ENCODE measurements at regions not wholly inside any gene's neighbourhood (a gene's known extent, or its start where the extent isn't known, plus 50 kb on each side); places are given as distances from the start of the nearest gene placed in this dataset.

GRCh38 chr7:85749696-85750453 is 563.0 kb upstream of the SEMA3D start:
- no peak overlapping the region for H3K9ac ChIP-seq
- no peak overlapping the region for H3K4me2 ChIP-seq
- H3K4me3 ChIP-seq (IDR thresholded peaks at IDR 0.05; ENCODE audit: insufficient read depth, low read depth, low read length): no peak overlapping the region
- no peaks in the 10 kb centered on the region for H3K79me2 ChIP-seq (ENCODE audit: insufficient read depth, low read depth)
- TF ChIP-seq CTCF (conservative IDR thresholded peaks at IDR 0.05; ENCODE audit: low read depth, low read length): no peak
- no peak overlapping the region for H3K27ac ChIP-seq
- H3K36me3 ChIP-seq (ENCODE audit: insufficient read depth): no peaks in the 10 kb centered on the region
- no peaks in the 10 kb centered on the region for H4K20me1 ChIP-seq (ENCODE audit: insufficient read depth)
- no peaks in the 10 kb centered on the region for H3K4me1 ChIP-seq (ENCODE audit: low read depth, poor library complexity, severe bottlenecking)
- H2AFZ ChIP-seq (ENCODE audit: low read depth): no peak overlapping the region
- H3K27me3 ChIP-seq (ENCODE audit: insufficient read depth, low read depth): no peaks in the 10 kb centered on the region

- no peaks in the 10 kb centered on the region for H3K79me2 ChIP-seq (ENCODE audit: insufficient read depth, low read depth)
- no peaks in the 10 kb centered on the region for H3K36me3 ChIP-seq (ENCODE audit: insufficient read depth)
- H3K27ac ChIP-seq: no peak overlapping the region
- no peak overlapping the region for H3K4me3 ChIP-seq (IDR thresholded peaks at IDR 0.05; ENCODE audit: insufficient read depth, low read depth, low read length)
- no peak for TF ChIP-seq CTCF (conservative IDR thresholded peaks at IDR 0.05; ENCODE audit: low read depth, low read length)
- no peak overlapping the region for H3K4me2 ChIP-seq
- no peak overlapping the region for H3K9ac ChIP-seq
- no peaks in the 10 kb centered on the region for H3K4me1 ChIP-seq (ENCODE audit: low read depth, poor library complexity, severe bottlenecking)
- H4K20me1 ChIP-seq (ENCODE audit: insufficient read depth): no peaks in the 10 kb centered on the region
- no peak overlapping the region for H2AFZ ChIP-seq (ENCODE audit: low read depth)
- H3K27me3 ChIP-seq (ENCODE audit: insufficient read depth, low read depth): no peaks in the 10 kb centered on the region
Measured at GRCh38 chr7:85748861-85749260, 562.0 kb upstream of the SEMA3D start.

GRCh38 chr7:85737426-85737825 is 550.6 kb upstream of the SEMA3D start:
- Histone ChIP-seq H3K9ac (no peak overlapping the region), H3K27ac (no peak overlapping the region), H3K4me2 (no peak overlapping the region), H3K79me2 (ENCODE audit: insufficient read depth, low read depth) (no peaks in the 10 kb centered on the region), H3K36me3 (ENCODE audit: insufficient read depth) (no peaks in the 10 kb centered on the region), H3K4me1 (ENCODE audit: low read depth, poor library complexity, severe bottlenecking) (no peaks in the 10 kb centered on the region), H2AFZ (ENCODE audit: low read depth) (no peak overlapping the region), H3K4me3 (IDR thresholded peaks at IDR 0.05; ENCODE audit: insufficient read depth, low read depth, low read length) (no peak overlapping the region), H4K20me1 (ENCODE audit: insufficient read depth) (no peaks in the 10 kb centered on the region), H3K27me3 (ENCODE audit: insufficient read depth, low read depth) (no peaks in the 10 kb centered on the region)
- no peak for TF ChIP-seq CTCF (conservative IDR thresholded peaks at IDR 0.05; ENCODE audit: low read depth, low read length)

- no peak overlapping the region for H3K4me2 ChIP-seq
- no peaks in the 10 kb centered on the region for H3K27me3 ChIP-seq (ENCODE audit: insufficient read depth, low read depth)
- H3K36me3 ChIP-seq (ENCODE audit: insufficient read depth): no peaks in the 10 kb centered on the region
- TF ChIP-seq CTCF (conservative IDR thresholded peaks at IDR 0.05; ENCODE audit: low read depth, low read length): no peak
- no peak overlapping the region for H3K4me3 ChIP-seq (IDR thresholded peaks at IDR 0.05; ENCODE audit: insufficient read depth, low read depth, low read length)
- H2AFZ ChIP-seq (ENCODE audit: low read depth): no peak overlapping the region
- H3K9ac ChIP-seq: no peak overlapping the region
- no peaks in the 10 kb centered on the region for H4K20me1 ChIP-seq (ENCODE audit: insufficient read depth)
- no peaks in the 10 kb centered on the region for H3K79me2 ChIP-seq (ENCODE audit: insufficient read depth, low read depth)
- H3K27ac ChIP-seq: no peak overlapping the region
- no peaks in the 10 kb centered on the region for H3K4me1 ChIP-seq (ENCODE audit: low read depth, poor library complexity, severe bottlenecking)
Measured at GRCh38 chr7:85736085-85736484, 549.2 kb upstream of the SEMA3D start.
